Suppressor macrophage treated with lipopolysaccharide for 1 hour (primary cell): ENCODE measurements at regions not wholly inside any gene's neighbourhood (a gene's known extent, or its start where the extent isn't known, plus 50 kb on each side); places are given as distances from the start of the nearest gene placed in this dataset.

Experiments
- DNase-seq, 3 donors: peaks; one replicate each; pipeline ENCODE4 v3.0.0-alpha.2; 2020 to 2022

- no peak for DNase-seq
These were observed 50.7 kb upstream of the TOX2 start for GRCh38 chr20:43863821-43864544.

GRCh38 chr20:43863330-43863729, 51.3 kb upstream of the TOX2 start:
- peak in 1 of 3 donors; percentile 18 for DNase-seq

- DNase-seq: no peak
These were observed 52.2 kb upstream of the TOX2 start for GRCh38 chr20:43862438-43862837.

GRCh38 chr20:43859994-43860393, 54.7 kb upstream of the TOX2 start:
- no peak for DNase-seq

GRCh38 chr20:43857932-43858331, 56.7 kb upstream of the TOX2 start:
- DNase-seq: no peak

- DNase-seq: no peak
These were observed 57.5 kb upstream of the TOX2 start for GRCh38 chr20:43857127-43857526.

- DNase-seq: no peak
These were observed 58.8 kb upstream of the TOX2 start for GRCh38 chr20:43855803-43856202.

- DNase-seq: no peak
These were observed 60.7 kb upstream of the TOX2 start for GRCh38 chr20:43853918-43854317.

GRCh38 chr20:43853174-43853803, 61.4 kb upstream of the TOX2 start:
- DNase-seq: no peak

GRCh38 chr20:43849496-43850186, 65.0 kb upstream of the TOX2 start:
- no peak for DNase-seq

- DNase-seq: no peak
These were observed 68.1 kb upstream of the TOX2 start for GRCh38 chr20:43846516-43846905.

- DNase-seq: peak in 2 of 3 donors; percentile 8 to 10
These were observed 69.7 kb upstream of the TOX2 start for GRCh38 chr20:43844778-43845614.

GRCh38 chr20:43843965-43844660, 70.5 kb upstream of the TOX2 start:
- DNase-seq: no peak

GRCh38 chr20:43843096-43843964, 71.3 kb upstream of the TOX2 start:
- peak; percentile 12 to 19 (median 12) for DNase-seq

GRCh38 chr20:43842126-43843020, 72.3 kb upstream of the TOX2 start:
- no peak for DNase-seq

- peak in 2 of 3 donors; percentile 39 to 45 for DNase-seq
These were observed 74.1 kb upstream of the TOX2 start for GRCh38 chr20:43840382-43841070.

- DNase-seq: no peak
These were observed 74.9 kb upstream of the TOX2 start for GRCh38 chr20:43839793-43840199.

GRCh38 chr20:43838703-43839060, 76.0 kb upstream of the TOX2 start:
- no peak for DNase-seq

- no peak for DNase-seq
These were observed 76.6 kb upstream of the TOX2 start for GRCh38 chr20:43837856-43838702.
